HG03378 (cell line): ENCODE measurements at regions not wholly inside any gene's neighbourhood (a gene's known extent, or its start where the extent isn't known, plus 50 kb on each side); places are given as distances from the start of the nearest gene placed in this dataset.
"Not testable (repeated sequence)": the region's sequence is repeated elsewhere in the genome, so short reads cannot be mapped to it uniquely, and the experiment has no call there.

Experiments used
- ATAC-seq: cut with Tn5 transposase; IDR thresholded peaks from one replicate; pipeline ENCODE4 v1.9.1; 2021; ENCODE audit warnings: mild to moderate bottlenecking, moderate library complexity; ENCODE audit not compliant: unreplicated experiment

DNA sequence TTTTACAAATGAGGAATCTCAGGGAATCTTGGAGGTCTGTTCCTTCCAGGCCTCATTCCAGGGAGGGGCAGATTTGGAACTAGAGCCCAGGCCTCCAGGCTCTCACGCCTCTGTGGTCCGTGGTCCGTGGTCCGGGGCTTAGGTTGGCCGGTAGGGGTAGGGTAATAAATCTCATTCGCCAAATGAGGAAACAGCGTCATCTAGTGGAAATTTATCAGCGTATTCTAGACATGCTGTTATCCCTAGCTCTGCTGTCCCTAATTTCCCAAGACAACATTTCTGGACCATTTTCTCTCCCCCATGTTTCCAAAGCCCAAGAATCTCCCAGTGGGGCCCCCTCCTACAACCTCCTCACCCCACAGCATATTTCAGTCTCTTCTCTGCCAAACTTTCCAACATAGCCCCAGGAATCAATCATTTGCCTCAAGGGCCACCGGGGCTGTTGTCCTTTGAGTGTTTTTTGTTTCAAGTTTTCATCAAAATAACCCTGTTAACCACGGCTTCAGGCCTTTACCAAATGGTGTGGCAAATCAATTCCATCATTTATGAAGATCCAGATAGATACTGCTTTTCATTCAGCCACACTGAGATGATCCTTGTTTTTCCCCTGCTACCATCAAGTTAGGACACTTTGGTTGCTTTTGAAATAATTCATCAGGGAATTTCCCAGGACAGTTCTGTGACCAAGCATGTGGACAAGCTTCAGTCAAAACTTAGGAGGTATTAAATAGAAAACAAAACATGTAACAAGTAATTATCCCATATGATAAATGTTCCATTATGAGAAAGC is 126.8 kb downstream of the ALDH8A1 start:
- ATAC-seq: peak; percentile 83

DNA sequence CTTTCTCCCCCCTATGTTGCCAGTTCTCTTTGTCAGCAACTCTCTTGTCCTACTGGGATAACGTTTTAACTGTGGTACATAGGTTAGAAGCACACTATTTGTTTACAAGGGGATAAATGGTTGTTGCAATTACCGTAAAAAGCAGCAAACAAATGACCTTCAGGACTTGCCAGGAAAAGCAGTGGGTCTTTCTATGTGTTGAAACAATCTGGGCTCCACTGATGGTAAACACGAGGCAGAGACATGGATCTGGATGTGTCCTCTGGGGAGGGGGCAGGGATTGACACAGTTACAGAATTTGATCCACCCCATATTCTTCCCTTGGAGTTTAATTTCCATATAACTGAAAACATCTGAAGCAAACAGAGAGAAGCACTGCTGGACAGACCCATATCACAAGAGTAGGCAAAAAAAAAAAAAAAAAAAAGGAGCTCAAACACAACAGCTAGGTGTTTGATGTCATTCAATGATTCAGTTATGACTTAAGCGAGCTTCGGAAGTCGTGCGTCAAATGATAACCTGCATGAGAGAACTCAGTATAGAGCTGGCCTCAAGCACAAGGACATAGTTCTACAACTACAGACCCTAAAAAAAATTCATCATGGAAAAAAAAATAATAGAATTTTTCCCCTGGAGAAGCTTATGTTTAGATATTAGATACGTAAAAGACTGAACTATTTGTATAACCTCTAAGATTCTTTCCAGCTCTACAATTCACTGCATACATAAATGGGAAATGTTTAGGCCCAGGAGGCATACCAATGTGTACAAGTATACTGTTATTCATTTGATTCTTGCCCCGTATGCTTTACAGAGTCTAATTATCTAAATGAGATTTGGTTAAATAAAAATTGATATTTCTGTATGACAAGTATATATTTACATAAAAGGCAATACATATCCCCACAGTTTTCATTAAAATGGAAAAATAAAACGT is 127.7 kb downstream of the ALDH8A1 start:
- no peak for ATAC-seq

DNA sequence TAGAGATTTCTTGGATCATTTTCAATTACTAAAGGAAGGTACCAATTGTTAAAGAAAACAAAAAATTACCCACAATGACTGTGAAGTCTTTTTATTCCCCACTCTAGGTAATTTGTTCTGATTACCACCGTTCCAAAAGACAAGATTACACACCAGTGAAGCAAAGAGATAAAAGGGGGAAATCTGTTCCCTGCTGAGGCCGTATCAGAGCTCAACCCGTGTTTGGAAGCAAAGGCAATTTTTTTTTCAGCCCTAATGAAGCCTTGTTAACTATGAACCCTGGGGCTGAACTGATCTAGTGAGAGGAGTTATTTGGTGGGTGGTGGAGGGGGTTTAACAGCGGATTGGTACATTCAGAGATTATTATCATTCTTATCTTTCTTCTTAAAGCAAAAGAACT is 128.5 kb downstream of the ALDH8A1 start:
- ATAC-seq: no peak

DNA sequence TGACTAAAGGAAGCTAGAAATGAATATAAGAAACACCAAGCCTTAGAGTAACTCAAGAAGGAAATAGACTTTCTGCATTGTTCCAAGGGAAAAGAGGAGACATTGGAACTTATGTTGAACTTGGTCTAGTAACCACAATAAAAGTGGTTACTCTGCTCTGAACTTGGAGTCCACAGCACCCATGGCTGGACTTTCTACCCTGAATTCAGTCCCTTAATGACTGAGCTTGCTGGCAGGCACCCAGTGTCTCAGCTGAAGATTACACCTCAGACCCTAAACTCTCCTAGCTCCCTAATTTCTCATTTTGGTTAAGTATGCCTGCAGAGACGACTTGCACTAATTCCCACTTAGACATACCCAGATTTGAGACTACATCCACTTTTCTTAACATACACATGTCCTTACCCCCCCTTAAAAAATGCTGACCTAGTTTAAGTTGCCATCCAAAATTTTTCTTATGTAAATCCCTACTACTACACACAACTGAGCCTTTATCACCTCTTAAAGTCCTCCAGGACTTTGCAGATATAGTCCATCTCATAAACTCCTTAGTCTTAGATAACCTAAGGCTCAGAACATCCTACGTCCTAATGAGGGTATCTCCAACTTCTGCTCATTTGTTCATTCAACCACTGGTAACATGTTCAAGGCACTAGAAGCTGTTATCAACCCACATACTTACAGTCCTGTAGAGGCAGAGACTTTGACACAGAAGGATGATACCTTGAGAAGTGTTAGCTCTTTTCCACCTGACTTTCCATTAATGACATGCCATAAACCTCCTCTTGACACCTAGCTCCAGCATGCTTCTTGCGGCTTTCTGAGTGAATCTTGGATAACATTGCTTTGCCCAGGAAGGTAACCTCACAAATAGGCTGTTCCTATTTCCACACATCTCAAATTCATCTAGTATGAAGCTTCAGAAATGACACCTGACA is 129.8 kb downstream of the ALDH8A1 start:
- ATAC-seq: no peak

DNA sequence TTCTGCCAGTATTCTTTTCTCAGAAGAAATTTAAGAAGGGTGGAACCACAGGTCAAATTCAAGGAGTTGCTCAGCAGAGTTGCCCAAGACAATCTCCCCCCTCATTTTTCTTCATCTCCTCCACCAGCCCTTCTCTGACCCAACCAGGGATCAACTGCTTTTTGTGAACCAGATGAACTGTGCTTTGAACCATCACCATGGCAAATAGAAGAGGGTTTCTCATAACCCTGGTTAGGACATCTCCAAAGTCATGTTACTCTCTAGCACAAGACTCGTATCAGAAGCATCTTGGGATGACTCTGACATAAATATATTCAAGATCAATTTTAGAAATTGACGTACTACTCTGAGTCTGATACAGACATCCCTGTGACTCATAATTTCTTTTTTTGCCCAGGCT is 130.7 kb downstream of the ALDH8A1 start:
- ATAC-seq: no peak

DNA sequence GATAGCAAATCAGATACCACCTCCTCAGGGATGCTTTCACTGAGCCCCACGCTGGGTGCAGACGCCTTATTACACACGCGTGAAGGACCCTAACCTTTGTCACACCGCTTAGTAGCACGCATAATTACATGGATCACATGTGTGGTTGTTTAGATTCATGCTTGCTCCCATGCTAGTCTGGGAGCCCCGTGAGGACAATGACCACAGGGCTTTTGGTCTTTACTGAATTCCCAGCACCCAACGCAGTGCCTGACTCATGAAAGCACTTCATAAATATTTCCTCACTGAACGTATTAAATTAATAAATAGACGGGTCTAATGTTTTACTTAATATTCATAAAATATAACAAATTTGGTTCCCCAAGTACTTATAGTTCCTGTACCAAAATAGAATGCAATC is 132.5 kb downstream of the ALDH8A1 start:
- no peak for ATAC-seq

DNA sequence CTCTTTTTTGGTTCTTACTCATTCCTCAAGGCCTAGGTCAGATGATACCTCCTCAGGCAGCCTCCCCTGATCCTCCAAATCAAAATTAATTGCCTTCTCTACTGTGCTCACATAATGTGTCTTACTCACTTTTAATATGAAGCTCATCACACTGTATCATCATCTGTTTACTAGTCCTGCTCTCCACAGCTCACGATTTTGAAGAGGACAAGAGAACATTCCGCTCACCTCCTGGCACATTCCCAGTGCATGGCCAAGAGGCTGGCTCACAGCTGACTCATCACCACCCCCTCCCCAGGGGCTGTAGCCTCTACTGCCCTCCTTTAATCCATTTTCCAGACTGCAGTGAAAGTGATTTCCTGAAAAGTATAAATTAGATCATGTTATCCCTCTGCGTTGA is 133.1 kb downstream of the ALDH8A1 start:
- ATAC-seq: no peak

DNA sequence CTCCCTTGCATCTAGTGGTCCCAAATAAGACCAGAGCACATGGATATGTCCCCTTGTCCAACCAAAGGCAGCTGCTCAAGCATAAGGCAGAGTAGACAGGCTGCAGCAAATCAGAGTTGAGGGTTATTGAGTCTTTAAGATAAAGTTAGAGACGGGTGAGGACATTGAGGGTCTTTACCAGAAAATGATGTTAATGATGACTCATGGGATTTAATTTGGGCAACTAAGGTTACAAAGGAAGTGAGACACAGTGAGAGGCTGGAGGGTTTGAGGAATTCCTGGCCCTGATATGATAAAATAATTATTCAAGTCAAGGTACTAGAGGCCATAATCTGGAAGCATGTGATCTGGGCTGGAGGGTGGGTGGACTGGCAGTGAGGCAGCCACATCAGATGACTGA is 133.6 kb downstream of the ALDH8A1 start:
- no peak for ATAC-seq

DNA sequence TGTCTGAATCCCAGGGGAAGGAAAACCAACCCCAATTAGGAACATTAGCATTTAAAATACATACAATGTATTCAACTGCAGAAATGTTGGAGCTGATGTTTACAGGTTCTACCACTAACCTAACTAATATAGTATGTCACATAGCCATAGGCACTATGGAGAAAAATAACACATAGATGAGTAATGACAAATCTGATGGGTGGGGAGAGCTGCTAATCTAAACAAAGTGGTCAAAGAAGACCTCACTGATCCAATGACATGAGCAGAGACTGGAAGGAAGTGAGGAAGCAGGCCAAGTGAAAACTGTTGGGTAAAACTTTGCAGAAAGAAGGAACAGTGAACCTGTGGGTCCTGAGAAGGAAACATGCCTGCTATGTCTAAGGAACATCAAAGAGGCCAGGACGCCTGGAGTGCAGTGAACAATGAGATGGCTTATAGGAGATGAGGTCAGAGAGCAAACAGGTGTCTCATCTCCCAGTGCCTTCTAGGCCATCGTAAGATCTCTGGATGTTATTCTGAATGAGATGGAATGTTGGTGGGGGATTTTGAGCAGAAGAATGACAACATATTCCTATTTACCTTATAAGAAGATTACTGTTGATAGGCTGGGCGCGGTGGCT is 135.7 kb downstream of the ALDH8A1 start:
- no peak for ATAC-seq

DNA sequence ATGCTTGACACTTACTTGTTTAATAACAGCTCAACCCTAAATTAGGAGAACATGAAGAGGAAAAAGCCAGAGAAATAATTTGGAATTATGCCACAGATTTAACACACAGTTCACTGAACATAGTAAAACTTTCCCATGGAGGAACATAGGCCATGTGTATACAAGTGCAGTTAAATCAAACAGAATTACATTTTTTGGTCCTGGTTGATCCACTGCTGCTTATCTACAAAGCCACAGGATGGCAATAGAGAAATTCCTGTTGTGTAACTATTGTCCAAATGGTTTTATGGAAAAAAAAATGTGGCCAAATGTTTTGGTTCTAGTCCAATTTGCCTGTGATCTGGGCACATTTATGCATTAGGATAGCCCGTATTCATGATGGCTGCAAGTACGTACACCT is 136.8 kb downstream of the ALDH8A1 start:
- no peak for ATAC-seq

DNA sequence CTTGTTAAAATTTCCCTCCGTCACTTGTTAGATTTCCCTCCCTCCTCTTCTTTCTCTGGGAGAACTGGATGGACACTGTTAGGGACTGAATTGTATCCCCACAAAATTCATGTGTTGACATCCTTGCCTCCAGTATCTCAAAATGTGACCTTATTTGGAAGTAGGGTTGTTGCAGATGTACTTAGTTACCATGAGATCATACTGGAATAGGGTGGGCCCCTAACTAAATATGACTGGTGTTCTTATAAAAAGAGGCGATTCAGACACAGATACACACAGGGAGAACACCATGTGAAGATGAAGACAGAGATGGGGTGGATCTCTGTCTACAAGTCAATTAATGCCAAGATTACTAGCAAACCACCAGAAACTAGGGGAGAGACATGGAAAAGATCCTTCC is 139.5 kb downstream of the ALDH8A1 start:
- no peak for ATAC-seq

DNA sequence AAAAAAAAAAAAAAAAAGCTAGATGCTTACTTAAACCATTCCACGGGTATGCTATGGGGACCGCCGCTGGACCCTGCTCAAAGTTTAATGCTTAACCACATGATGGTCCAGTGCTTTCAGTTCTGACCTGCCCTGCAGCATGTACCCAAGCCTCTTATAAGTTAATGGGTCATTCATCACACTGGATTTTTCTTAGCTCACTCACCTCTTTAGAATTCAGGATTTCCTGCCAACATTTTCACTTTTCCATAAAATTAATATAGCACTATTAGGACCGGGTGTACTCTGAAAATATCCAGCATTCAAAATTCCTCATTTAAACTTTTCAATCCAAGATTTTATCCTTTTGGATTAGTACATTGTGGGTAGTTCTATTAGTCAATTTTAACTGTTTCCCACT is 140.8 kb downstream of the ALDH8A1 start:
- ATAC-seq: no peak

DNA sequence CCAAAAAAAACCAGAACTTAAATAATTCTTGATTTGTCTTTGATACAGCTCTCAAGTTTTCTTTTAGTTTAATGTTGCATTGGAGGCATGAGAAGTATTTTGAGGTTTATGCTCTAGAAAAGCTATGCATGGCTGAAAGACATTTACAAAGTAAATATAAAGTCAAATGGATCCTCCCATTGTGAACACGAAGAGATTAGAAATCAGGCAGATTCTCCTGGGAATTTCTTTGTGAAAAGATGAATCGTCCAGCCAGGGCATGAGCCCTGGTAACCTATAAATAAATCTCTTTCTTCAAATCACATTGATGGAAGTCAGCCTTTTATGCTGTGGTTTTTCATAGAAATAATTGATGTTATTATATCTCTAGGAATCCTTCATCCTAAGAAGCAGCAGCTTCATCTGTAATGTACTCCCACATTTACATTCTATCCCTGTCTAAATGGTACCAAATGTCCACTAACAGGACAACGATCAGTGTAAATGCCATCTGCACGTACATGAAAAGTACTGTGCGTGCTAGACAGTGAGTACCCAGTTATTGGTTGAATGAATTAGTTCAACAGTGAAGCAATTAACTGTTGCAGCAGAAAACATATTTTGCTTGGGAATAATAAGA is 143.6 kb downstream of the ALDH8A1 start:
- ATAC-seq: no peak

DNA sequence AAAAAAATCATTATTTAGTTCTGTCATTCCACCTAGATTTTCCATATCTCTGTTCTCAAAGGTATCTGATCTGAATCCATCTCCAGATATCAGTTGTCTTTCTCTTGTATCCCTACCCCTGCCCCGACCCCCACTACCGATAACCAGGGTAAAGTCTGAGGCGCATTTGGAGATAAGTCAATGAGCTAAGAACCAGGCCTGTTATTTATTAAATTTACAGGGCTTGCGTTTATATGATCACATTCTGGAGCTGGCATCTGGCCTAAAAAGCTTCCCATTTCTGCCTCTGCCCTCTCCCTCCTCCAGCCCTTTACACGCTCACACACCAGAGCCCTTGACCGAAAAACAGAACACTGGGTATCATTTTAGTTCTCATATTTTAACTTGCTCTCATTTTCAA is 144.7 kb downstream of the ALDH8A1 start:
- no peak for ATAC-seq

DNA sequence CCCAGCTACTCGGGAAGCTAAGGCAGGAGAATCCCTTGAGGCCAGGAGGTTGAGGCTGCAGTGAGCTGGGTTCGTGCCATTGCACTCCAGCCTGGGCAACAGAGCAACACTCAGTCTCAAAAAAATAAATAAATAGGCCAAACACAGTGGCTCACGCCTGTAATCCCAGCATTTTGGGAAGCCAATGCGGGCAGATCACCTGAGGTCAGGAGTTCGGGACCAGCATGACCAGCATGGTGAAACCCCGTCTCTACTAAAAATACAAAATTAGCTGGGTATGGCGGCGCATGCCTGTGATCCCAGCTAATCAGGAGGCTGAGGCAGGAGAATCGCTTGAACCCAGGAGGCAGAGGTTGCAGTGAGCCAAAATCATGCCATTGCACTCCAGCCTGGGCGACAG is 145.6 kb downstream of the ALDH8A1 start:
- not testable (repeated sequence) for ATAC-seq

DNA sequence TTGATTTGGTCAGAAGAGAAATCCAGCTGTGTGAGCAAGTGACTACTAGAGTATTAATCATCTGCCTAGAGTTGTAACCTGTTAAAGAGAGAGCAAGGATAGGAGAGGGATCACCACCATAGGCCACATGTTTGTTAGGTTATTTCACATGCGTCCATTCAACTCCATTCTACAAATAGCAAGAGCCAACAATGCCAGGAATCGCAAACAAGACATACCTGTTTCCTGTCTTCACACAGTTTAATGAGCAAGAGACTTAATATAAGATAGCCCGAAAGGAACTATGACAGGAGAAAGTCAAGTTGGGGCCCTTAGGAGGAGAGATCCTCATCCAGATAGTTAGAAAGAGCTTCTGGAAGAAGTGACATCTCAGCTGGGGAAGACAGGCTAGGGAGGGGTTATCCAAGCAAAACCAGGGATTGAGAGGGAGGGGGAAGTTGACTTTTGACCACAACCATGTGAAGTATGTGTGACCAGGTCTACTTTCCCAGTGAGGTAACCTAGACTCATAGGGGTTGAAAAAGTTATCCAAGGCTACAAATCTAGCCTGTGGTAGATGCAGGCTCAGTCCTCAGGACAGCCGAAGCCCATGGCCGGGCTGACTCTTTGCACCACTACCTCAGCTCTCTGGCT is 147.4 kb downstream of the ALDH8A1 start:
- ATAC-seq: no peak

DNA sequence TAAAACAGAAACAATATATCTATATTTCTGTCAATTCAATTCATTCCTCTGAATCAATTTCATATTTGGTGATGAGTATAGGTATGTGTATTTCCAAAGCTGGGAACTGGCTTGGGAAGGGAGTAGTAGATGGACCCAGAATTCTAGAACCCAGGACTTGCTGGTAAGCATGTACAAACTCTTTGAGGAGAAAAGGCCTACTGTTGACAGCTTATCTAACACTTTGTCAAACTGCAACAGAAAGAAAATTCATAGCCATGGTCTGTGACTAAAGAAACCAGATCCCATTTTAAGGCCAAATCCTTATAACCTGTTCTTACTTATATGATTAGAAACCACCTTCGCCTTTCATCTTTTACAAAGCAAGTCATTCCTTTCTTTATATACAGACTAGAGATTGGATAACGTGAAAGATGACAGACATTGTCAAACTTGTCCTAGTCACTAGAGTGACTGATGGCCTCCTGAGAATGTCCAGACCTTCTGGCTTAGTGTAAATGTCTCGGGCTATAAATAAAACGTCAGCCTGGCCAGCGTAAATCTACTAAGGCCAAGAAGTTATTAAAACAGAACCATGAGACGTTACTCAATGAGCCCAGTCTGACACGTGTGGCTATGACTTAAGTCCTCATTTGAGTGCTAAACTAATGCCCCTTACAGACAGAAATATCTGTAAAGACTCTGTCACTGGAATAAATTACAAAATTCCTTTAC is 152.3 kb downstream of the ALDH8A1 start:
- no peak for ATAC-seq

DNA sequence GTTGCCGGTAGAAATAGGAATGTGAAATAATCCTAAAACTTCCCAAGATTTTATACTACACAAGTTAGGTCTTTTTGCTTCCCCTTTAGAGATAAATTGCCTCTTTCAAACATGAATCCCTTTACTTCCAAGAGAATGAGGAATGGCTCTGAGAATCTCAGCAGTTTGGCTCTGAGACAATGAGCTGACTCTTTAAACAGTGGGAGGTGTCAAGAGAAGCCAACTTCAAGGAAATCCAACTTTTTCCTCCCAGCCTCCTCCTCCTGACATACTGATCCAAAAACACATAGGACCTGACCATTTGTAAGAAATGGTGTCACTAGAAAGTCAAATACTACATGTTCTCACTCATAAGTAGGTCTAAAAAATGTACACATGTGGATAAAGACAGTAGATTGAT is 154.2 kb downstream of the ALDH8A1 start:
- no peak for ATAC-seq

DNA sequence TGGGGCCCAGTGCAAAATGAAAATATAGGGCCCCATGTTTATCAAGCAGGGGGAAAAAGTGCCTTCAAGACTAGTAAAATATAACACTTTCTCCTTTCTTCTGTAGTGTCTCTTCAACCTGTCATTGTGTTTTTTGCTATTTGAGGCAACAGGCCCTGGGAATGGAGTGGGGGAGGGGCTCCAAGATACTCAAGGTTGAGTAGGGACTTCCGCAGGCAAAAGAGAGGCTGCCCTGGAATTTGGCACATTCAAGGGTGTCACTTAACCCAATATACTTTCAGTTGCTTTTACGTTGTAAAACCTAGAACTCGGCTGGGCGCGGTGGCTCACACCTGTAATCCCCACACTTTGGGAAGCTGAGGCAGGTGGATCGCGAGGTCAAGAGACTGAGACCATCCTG is 154.9 kb downstream of the ALDH8A1 start:
- ATAC-seq: no peak
